HG03521 (cell line): ENCODE measurements at regions not wholly inside any gene's neighbourhood (a gene's known extent, or its start where the extent isn't known, plus 50 kb on each side); places are given as distances from the start of the nearest gene placed in this dataset.
"Not testable (repeated sequence)": the region's sequence is repeated elsewhere in the genome, so short reads cannot be mapped to it uniquely, and the experiment has no call there.

Source experiments
- ATAC-seq: cut with Tn5 transposase; IDR thresholded peaks from one replicate; pipeline ENCODE4 v1.9.1; 2021; ENCODE audit warnings: mild to moderate bottlenecking, moderate library complexity; ENCODE audit not compliant: unreplicated experiment

- peak; percentile 38 for ATAC-seq
Measured at GRCh38 chr9:78707080-78707479, 410.2 kb downstream of the PSAT1 start.

GRCh38 chr9:78707481-78707991 is 410.6 kb downstream of the PSAT1 start:
- peak; percentile 80 for ATAC-seq

- no peak for ATAC-seq
Measured at GRCh38 chr9:78712903-78713613, 416.1 kb downstream of the PSAT1 start.

- ATAC-seq = no peak
Measured at GRCh38 chr9:78713614-78714405, 416.9 kb downstream of the PSAT1 start.

- ATAC-seq = no peak
Measured at GRCh38 chr9:78714576-78714975, 417.7 kb downstream of the PSAT1 start.

- ATAC-seq = not testable (repeated sequence)
Measured at GRCh38 chr9:78719029-78719428, 422.1 kb downstream of the PSAT1 start.

GRCh38 chr9:78724896-78725295 is 428.0 kb downstream of the PSAT1 start:
- ATAC-seq = no peak

- ATAC-seq = no peak
Measured at GRCh38 chr9:78725503-78725902, 428.6 kb downstream of the PSAT1 start.

GRCh38 chr9:78745331-78745730 is 448.4 kb downstream of the PSAT1 start:
- no peak for ATAC-seq

- no peak for ATAC-seq
Measured at GRCh38 chr9:78746010-78746409, 449.1 kb downstream of the PSAT1 start.

GRCh38 chr9:78753039-78753438 is 456.1 kb downstream of the PSAT1 start:
- no peak for ATAC-seq

- peak; percentile 61 for ATAC-seq
Measured at GRCh38 chr9:78756813-78757510, 460.0 kb downstream of the PSAT1 start.

- no peak for ATAC-seq
Measured at GRCh38 chr9:78763424-78763823, 466.5 kb downstream of the PSAT1 start.

- ATAC-seq = no peak
Measured at GRCh38 chr9:78765861-78766260, 468.9 kb downstream of the PSAT1 start.

- ATAC-seq = no peak
Measured at GRCh38 chr9:78767490-78767889, 470.6 kb downstream of the PSAT1 start.

- ATAC-seq = no peak
Measured at GRCh38 chr9:78769690-78770089, 472.8 kb downstream of the PSAT1 start.

- ATAC-seq = no peak
Measured at GRCh38 chr9:78775211-78775610, 478.3 kb downstream of the PSAT1 start.

- ATAC-seq = no peak
Measured at GRCh38 chr9:78775696-78776295, 478.9 kb downstream of the PSAT1 start.

GRCh38 chr9:78777747-78778146 is 480.8 kb downstream of the PSAT1 start:
- no peak for ATAC-seq

- ATAC-seq = no peak
Measured at GRCh38 chr9:78778318-78778717, 481.4 kb downstream of the PSAT1 start.

- no peak for ATAC-seq
Measured at GRCh38 chr9:78778861-78779374, 482.0 kb downstream of the PSAT1 start.
